ENCODE measurements at regions not wholly inside any gene's neighbourhood (a gene's known extent, or its start where the extent isn't known, plus 50 kb on each side); places are given as distances from the start of the nearest gene placed in this dataset.
"Not testable (repeated sequence)": the region's sequence is repeated elsewhere in the genome, so short reads cannot be mapped to it uniquely, and the experiment has no call there.

- Histone ChIP-seq H3K27me3 (ENCODE audit: insufficient read depth, poor library complexity, severe bottlenecking) (no peaks in the 10 kb centered on the region), H3K27ac (replicated peaks) (no peak overlapping the region), H3K4me3 (replicated peaks; ENCODE audit: insufficient read depth, low read length) (no peak overlapping the region)
- TF ChIP-seq POLR2AphosphoS5 (IDR thresholded peaks at IDR 0.05; ENCODE audit: low read depth) (no peak), GABPA (IDR thresholded peaks at IDR 0.05; ENCODE audit: low read depth) (no peak), SPI1 (IDR thresholded peaks at IDR 0.05; ENCODE audit: borderline replicate concordance, low read depth) (no peak), REST (IDR thresholded peaks at IDR 0.05; ENCODE audit: insufficient replicate concordance, low read depth) (no peak), CTCF (IDR thresholded peaks at IDR 0.05; ENCODE audit: insufficient read depth, low read length) (no peak)
- DNase-seq (ENCODE audit: low read depth in 1 of 2, low spot score in 1 of 2): no peak
These were observed 58.7 kb upstream of the BBX start for GRCh38 chr3:107464037-107464436.

GRCh38 chr3:107465064-107465631, 57.6 kb upstream of the BBX start:
- H3K27ac ChIP-seq (replicated peaks): no peak overlapping the region
- no peaks in the 10 kb centered on the region for H3K27me3 ChIP-seq (ENCODE audit: insufficient read depth, poor library complexity, severe bottlenecking)
- H3K4me3 ChIP-seq (replicated peaks; ENCODE audit: insufficient read depth, low read length): no peak overlapping the region
- TF ChIP-seq POLR2AphosphoS5 (IDR thresholded peaks at IDR 0.05; ENCODE audit: low read depth): no peak
- no peak for TF ChIP-seq SPI1 (IDR thresholded peaks at IDR 0.05; ENCODE audit: borderline replicate concordance, low read depth)
- TF ChIP-seq GABPA (IDR thresholded peaks at IDR 0.05; ENCODE audit: low read depth): no peak
- TF ChIP-seq REST (IDR thresholded peaks at IDR 0.05; ENCODE audit: insufficient replicate concordance, low read depth): no peak
- no peak for TF ChIP-seq CTCF (IDR thresholded peaks at IDR 0.05; ENCODE audit: insufficient read depth, low read length)
- no peak for DNase-seq (ENCODE audit: low read depth in 1 of 2, low spot score in 1 of 2)

- Histone ChIP-seq H3K27me3 (ENCODE audit: insufficient read depth, poor library complexity, severe bottlenecking) (no peaks in the 10 kb centered on the region), H3K27ac (replicated peaks) (no peak overlapping the region), H3K4me3 (replicated peaks; ENCODE audit: insufficient read depth, low read length) (no peak overlapping the region)
- no peak for DNase-seq (ENCODE audit: low read depth in 1 of 2, low spot score in 1 of 2)
- TF ChIP-seq REST (IDR thresholded peaks at IDR 0.05; ENCODE audit: insufficient replicate concordance, low read depth) (no peak), CTCF (IDR thresholded peaks at IDR 0.05; ENCODE audit: insufficient read depth, low read length) (no peak), GABPA (IDR thresholded peaks at IDR 0.05; ENCODE audit: low read depth) (no peak), POLR2AphosphoS5 (IDR thresholded peaks at IDR 0.05; ENCODE audit: low read depth) (no peak), SPI1 (IDR thresholded peaks at IDR 0.05; ENCODE audit: borderline replicate concordance, low read depth) (no peak)
These were observed 54.0 kb upstream of the BBX start for GRCh38 chr3:107468782-107469181.

GRCh38 chr3:107470496-107470895, 52.3 kb upstream of the BBX start:
- not testable (repeated sequence) for H3K27ac ChIP-seq (replicated peaks); H3K4me3 ChIP-seq (replicated peaks; ENCODE audit: insufficient read depth, low read length); DNase-seq (ENCODE audit: low read depth in 1 of 2, low spot score in 1 of 2); H3K27me3 ChIP-seq (ENCODE audit: insufficient read depth, poor library complexity, severe bottlenecking)
